ENCODE measurements at regions not wholly inside any gene's neighbourhood (a gene's known extent, or its start where the extent isn't known, plus 50 kb on each side); places are given as distances from the start of the nearest gene placed in this dataset.
A peak's percentile ranks its signal among the peaks of the same experiment; 100 is the strongest.

DNA sequence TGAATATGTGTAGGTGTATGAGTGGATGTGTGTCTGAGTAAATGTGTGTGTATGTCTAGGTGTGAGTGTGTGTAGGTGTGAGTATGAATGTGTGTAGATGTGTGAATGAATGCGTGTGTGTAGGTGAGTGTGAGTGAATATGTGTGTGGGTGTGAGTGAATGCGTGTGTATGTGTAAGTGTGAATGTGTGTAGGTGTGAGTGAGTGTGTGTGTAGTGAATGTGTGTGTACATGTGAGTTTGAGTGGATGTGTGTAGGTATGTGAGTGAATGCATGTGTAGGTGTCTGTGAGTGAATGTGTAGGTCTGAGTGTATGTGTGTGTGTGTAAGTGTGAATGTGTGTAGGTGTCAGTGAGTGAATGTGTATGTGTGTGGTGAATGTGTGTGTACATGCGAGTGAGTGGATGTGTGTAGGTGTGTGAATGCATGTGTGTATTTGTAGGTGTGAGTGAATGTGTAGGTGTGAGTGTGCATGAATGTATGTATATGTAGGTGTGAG is 201.0 kb upstream of the ZNF536 start:
- DNase-seq (ENCODE audit: low read depth): no peak

DNA sequence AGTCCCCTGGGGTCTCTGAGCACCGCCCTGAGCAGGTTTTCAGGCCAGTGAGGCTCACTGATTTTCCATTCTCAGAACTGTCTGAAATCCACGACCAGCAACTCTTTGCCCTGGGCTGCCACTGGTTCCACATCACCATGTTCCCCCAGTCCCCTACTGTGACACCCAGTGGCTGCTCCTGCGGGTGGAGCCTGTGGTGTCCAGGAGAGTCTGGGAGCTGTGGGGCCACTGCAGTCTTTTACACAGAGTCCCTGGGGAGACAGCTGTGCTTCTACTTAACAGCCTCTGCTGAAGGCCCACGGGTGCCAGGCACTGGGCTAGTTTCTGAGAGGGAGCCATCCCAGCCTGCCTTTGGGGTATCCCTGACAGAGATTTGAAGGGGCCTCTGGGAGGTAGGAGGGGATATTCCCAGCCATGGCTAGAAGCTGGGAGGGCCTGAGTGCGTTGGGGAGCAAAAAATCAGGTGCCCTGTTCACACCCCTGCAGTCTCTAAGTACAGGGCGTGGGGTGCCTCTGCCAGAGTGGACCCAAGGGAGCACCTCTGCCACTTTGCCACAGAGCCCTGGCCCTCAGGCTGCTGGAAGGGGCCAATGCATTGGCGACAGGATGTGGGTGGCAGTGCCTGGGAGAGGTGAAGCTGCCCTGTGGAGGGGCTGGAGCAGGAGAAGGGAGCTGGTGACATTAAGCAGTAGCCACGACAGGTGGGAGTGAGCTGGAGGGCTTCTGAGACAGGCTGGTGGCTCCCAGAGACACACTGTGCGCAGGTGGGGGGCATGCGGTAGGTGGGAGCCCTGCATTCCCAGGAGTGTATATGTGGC is 200.2 kb upstream of the ZNF536 start:
- no peak for DNase-seq (ENCODE audit: low read depth)

DNA sequence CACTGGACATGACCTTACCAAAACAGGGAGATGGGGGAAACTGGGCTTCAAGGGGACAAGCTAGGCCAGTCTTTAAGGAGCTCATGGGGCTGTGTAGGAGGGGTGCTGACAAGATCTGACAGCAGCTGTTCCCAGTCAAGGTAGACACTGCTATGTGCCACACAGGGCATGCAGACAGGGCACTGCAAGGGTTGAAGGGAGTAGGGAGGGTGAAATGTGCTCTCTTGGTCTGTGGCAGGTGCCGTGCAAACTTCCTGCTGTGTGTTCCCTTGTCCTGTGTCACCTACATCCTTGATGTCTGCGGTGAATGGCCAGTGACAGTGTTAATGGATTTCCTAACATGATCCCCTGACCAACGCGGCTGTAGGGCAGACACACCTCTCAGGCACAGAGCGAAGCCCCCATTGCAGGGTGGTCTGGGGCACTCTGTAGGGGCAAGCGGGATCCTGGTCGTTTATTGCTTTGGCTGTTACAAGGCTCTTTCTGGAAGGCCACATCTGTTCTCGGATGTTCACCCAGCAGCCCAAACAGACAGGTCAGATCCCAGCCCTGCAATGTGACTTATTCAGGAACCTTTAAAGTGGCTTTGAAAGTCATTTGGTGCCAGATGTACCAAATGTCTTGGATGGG is 199.5 kb upstream of the ZNF536 start:
- no peak for DNase-seq (ENCODE audit: low read depth)

DNA sequence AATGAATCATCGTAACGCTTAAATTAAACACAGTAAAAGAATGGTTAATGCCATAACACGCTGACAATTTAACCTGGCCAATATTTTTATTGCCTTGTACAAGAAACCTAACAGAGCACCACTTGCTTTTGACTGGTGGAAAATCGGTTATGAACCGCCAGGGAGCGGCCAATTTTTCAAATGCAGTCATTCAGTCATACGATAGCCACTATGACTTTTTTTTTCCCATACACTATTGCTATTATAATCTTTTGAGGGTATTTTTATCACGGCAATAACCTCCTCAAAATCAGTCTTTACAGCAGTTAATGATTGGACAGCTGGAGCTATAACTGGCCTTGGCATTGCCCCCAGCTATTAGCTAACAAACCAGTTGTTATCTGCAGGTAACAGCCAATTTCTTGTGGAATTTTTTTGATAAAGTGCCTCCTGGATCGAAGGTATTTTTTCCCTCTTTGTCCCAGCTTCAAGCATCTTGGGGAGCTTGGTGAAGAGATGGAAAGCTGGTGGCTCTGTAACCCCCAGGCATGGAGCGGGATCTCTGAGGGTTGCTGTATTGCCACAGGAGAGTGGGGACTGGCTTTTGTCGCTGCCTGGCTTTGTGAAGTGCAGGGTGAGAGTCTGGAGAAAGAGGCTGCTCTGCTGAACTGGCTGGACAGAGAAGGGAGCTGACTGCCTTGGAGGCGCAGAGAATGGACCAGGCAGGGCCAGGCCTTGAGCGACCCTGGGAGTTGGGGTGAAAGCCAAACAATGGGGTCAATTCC is 198.4 kb upstream of the ZNF536 start:
- DNase-seq (ENCODE audit: low read depth): no peak

DNA sequence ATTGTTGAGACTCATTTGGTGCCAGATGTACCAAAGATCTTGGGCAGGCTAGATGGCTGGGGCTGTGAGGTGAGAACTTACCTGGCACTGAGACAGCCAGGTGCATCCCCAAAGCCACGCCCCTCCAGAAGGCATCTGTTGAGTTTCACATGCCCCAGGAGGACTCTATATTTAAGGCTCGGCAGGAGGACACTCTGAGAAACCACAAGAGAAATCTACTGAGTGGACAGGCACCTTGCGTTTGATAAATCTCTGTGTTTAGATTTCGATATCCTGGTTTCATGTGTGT is 197.9 kb upstream of the ZNF536 start:
- DNase-seq (ENCODE audit: low read depth): no peak

DNA sequence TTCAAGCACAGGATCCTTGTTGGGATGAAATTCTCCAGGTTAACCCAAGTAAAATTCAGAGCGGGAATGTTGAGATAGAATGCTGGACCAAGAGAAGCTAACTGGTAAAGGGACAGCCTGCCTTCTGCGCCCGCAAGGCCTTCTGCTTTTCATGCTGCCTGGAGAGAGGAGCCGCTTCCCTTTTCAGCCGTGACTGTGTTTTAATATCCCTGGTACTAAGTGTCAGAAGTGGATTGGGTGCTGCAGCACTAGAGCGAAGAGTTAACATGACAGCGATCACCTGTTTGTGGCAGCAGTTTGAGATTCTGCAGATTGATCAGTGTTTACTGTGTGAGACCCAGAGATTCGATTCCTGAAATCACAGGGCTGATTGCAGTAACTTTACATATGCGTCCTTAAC is 197.4 kb upstream of the ZNF536 start:
- DNase-seq (ENCODE audit: low read depth): no peak

DNA sequence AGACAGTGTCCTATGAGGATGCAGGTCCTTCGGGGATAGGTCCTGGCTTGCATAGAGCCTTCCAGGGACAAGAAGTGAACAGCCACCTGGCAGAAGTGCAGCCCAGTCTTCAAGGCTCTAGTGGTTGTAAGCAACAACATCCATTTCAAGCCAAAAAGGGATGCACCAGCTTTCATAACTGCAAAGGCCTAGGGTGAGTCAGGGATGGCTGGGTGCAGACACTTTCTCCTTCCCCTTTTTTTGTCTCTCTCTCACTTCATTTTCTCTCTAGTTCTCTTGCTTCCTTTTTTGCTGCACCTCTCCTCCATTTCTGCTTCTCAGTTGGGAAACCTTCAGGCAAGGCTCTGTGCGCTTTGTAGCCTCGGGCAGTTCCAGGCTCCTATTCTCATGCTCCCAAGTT is 196.2 kb upstream of the ZNF536 start:
- DNase-seq (ENCODE audit: low read depth): no peak

DNA sequence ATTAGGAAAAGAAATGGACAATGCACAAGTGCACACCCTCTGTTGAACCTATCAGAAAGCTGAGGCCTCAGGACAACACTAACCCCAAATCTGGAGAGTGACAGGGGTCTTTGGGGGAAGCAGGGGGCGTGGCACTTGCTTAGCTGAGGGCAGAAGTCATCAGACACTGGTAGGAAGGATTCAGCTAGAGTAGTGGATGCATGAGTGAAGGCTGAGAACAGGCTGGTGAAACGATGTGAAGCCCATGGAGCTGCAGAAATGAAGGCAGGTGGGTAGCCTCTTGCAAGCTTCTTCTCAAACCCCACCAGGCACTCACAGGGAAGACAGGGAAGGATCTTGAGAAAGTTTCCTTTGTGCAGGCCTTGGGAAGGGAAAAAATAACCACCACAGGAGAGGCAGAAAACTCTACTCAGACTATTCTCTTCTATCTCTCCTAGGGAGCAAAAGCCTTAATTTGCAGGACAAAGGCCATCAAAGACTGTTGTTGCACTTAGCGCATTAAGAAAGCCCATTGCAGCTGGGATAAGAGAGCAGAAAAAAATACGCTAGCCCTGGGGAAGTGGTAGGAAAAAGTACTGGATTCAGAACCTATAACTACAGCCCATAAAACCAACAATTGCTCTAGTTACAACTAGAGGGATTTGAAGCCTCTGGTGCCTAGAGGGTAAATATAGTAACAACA is 193.3 kb upstream of the ZNF536 start:
- DNase-seq (ENCODE audit: low read depth): no peak

DNA sequence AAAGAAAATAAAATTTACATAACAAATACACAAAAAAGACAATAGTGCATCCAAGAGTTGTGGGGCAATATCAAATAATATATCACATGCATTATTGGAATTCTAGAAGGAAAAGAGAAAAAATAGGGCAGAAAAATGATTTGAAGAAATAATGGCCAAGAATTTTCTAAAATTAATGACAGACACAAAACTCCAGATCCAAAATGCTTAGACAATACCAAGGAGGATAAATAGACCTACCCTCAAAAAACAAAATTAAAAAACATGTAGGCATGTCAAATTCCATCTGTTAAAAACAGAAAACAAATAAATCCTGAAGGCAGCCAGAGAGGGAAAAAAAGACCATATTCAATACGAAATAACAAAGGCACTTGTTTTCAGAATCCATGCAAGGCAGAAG is 191.5 kb upstream of the ZNF536 start:
- no peak for DNase-seq (ENCODE audit: low read depth)

DNA sequence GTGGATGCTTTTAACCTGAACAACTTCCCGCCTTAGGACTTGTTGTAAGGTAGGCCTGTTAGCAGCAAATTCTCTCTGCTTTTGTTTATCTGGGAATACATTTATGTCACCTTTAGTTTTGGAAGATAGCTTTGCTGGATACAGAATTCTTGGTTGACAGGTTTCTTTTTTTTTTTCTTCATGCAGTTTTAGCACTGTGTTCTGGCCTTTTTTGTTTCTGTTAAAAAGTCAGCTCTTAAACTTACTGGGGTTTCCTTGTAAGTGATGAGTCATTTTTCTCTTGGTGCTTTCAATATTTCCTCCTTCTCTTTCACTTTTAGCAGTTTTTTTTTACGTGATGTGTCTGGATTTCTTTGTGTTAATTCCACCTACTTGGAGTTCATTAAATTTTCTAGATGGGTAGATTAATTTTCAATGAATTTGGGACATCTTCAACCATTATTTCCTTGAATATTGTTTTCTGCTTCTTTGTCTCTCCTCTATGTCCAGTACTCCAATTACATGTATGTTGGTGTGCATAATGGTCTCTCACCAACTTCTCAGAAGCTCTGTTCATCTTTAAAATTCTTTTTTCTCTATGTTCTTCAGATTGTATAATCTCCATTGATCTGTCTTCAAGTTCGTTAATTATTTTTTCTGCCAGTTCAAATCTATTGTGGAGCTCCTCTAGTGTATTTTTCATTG is 188.2 kb upstream of the ZNF536 start:
- no peak for DNase-seq (ENCODE audit: low read depth)

DNA sequence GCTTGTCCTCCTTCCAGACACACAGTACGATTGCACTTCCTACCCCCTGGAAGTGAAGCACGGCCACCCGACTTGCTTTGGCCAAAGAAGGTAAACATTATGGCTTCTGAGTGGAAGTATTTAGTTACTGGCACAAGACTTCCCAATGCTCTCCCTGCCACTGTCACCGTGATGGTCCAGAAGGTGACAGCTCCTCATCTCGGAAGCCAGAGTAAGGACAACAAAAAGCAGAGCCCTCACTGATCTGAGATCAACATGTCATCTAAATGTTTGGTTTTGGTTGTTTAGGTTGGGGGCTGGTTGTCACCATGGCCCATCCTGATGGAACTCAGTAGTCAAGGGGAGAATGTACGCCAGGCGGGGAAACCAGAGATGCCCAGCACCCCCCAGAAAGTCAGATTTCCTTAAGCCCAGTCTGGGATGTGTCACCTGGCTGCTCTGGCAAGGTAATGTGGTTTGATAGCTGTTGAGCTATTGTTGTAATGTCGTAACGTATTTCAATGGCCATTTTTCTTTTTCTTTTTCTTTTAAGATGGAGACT is 170.1 kb upstream of the ZNF536 start:
- DNase-seq (ENCODE audit: low read depth): no peak

DNA sequence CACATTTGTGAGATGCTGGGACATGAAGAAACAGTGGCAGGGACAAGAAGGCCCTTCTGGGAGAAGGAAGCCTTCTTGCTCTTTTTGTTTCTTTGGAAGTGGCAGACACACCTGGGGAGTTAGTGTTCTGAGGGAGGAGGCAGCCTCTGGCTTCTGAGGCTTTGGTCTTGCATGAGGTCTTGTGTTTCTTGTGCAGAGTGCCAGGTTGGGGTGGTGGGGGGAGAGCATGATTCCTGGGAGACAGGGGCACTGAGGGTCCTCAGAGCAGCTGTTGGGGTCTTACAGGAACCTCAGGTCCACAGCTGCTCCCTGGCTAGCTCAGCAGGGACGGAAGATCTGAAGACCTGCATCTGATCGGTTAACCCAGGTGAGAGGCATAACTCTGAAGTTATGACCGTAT is 167.5 kb upstream of the ZNF536 start:
- DNase-seq (ENCODE audit: low read depth): no peak

DNA sequence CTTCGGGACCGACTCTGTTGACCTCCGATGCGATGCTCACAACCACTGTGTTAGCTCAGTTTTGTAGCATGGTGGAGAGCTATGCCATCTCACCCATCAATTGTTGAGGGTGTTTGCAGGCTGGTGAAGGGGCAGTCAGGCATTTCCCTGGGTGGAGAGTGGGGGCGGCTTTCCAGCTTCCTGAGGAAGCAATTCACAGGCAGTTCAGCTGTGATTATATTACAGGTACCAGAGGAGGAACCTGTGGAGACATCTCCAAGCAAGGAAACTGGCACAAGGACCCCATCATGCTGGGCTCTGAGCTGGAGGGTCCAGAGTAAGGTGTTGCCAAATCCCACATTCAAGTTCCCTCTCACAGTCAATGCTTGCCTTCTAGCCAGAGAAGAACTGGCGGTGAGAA is 166.0 kb upstream of the ZNF536 start:
- no peak for DNase-seq (ENCODE audit: low read depth)

DNA sequence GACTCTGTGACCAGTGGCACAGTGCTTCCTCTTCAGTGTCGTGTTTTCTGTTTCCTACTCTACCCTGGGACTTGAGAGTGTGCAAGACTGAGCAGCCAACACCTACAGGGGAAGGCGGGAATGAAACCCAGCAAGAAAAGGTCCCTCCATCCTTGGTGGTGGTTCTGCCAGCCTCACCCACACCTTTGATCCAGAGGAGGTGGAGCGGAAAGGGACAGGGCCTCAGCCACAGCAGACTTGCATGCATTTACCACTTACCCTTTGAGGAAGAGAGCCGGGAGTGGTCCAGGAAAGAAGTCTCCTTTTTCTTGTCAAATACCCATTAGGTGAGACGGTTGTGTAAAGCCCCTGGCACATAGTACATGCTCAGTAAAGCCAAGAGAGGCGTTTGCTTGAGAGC is 164.8 kb upstream of the ZNF536 start:
- DNase-seq (ENCODE audit: low read depth): no peak

DNA sequence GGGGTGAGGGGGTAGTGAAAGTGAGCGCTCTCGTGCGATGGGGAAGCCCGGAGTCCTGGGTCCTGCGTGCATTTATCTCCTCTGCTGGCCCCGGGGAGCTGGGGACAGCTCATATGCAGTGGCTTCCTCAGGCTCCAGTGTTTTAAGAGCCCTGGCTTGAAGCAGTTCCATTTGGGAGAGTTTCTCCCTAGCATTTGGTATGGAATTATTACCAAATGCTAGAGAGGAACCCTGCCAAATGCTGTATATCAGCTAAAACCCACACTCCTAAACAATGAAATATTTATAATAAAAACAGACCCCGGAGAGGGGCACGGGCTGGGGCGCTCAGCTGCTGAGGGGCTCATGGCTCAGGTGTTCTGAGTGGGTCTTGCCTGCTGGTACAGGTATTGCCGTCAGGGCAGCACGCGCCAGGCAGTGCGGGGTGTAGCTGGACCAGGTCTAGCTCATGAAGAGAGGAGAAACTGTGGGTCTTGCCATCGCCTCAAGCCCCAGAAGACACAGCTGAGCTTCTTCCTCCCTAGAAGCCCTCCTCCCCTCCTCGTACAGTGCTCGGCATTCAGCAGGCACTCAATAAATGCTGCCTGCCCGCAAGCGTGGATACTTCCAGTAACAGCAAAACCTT is 163.6 kb upstream of the ZNF536 start:
- DNase-seq (ENCODE audit: low read depth): no peak

DNA sequence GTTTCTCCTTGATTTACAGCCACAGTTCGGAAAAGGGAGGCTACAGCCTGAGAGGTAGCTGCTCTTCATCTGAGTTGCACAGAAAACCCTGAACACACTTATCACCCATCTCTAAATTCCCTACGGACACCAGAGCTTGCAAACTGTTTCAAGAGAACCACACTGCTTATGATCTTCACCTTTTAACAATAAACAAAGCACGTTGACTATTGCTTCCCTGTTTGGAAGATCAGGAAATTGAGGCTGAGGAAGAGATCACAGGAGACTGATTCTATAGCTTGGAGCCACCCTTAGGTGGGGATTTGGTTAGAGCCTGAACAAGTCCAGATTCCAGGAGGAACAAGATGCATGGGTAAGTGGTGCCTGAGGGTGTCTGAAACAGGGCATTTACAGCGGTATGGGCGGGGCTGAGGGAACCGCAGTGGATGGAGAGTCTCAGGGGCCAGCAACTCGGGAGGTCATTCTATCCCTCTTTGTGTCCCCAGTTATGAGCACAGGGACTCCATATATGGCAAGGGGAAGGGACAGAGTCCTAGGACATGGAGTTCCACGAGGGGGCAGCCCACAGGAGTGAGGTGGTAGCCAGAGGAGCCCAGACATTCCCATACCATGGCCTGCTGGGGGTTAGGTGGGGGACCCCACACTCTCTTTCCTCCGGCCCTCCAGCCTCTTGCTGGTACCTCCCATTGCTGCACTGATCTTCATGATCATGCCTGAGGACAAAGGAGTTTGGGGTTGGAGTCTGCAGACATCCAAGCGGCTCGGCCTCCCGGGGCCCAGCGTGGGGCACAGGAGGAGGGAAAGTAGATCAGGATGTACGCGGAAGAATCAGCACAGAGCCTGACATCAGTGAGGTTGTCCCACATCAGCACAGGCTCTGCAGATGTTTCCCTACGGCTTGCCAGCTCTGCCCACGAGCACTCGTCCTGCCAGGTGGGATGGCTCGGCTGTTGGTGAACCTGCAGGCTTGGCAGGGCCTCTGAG is 162.3 kb upstream of the ZNF536 start:
- DNase-seq (ENCODE audit: low read depth): no peak

DNA sequence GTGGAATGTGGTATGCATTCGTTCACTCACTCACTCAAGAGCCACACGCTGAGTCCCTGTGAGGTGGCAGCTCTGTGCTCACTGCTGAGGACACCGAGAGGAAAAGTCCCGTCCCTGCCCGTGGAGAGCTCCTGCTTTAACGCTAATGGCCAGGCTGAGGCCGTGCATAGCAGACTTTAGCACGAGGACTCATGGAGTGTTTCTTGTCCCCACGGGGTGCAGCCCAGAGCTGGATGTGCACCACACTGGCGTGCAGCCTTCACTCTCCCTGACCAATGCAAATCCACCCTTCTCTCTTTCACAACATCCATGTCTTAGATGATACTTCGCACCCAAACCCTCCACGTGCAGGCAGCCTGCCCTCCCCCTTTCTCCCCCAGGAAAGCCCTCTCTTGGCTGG is 159.6 kb upstream of the ZNF536 start:
- no peak for DNase-seq (ENCODE audit: low read depth)

DNA sequence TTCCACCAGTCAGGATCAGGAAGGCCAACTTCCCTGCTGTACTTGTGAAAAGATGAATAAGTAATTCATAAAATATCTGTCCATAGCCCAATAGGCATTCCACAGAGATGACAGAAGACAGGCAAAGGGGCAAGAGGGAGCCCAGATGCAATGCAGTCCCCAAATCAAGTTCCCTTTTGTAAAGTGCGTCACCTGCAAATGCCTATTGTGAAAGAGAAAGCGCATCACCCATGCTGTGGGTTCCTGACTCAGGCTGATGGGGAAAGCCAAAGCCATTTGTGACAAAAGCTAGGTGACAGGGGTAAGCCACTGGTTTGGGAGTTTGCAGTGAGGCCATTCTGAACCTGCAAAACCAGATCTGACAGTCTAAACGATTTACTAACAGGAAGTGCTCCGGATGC is 157.5 kb upstream of the ZNF536 start:
- DNase-seq (ENCODE audit: low read depth): peak; percentile 10

DNA sequence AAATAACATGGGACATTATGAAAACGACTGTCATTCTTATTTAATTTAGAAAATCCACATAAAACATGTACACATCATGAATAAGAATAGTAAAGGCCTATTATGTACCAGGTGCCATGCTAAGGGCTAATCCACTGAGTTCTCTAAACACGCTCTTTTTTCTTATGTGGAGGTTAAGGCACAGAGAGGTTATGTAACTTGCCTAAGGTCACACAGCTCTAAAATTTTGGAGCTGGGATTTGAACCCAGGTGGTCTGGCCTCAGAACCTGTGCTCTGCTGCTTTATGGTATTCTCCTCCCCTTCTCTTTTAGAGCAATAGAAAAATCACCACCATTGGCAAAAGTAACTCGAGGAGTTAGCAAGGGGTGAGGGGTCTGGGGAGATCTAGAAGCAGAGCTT is 156.9 kb upstream of the ZNF536 start:
- no peak for DNase-seq (ENCODE audit: low read depth)

DNA sequence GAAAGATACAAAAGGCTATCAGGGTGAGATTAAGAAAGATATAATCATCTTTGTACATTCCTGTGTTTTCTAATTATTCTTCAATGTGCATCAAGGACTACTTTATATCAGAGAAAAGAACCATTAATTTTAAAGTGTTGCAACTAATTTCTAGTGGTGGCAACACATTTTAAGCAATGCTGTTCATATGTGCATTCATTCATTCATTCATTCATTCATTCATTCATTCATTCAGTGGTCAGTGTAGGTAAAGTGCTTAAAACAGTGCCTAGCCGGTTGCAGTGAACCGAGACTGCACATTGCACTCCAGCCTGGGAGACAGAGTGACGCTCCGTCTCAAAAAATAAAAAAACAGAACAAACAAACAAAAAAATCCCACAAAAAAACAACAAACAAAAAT is 155.7 kb upstream of the ZNF536 start:
- no peak for DNase-seq (ENCODE audit: low read depth)

Measured in activated T-cell treated with anti-CD3 and anti-CD28 coated beads for 24 hours (primary cell).